GM19452 (cell line): ENCODE measurements at regions not wholly inside any gene's neighbourhood (a gene's known extent, or its start where the extent isn't known, plus 50 kb on each side); places are given as distances from the start of the nearest gene placed in this dataset.

Source experiments
- ATAC-seq: cut with Tn5 transposase; IDR thresholded peaks from one replicate; pipeline ENCODE4 v1.9.1; 2021; ENCODE audit not compliant: unreplicated experiment

GRCh38 chr9:118028225-118028624 is 324.0 kb downstream of the TLR4 start:
- ATAC-seq = no peak

GRCh38 chr9:118029425-118029824 is 325.2 kb downstream of the TLR4 start:
- ATAC-seq = no peak

GRCh38 chr9:118034701-118035100 is 330.5 kb downstream of the TLR4 start:
- ATAC-seq = no peak

GRCh38 chr9:118038713-118039112 is 334.5 kb downstream of the TLR4 start:
- ATAC-seq = no peak

GRCh38 chr9:118058227-118058626 is 354.0 kb downstream of the TLR4 start:
- ATAC-seq = no peak

GRCh38 chr9:118059484-118060278 is 355.5 kb downstream of the TLR4 start:
- ATAC-seq = no peak

GRCh38 chr9:118083161-118083560 is 379.0 kb downstream of the TLR4 start:
- ATAC-seq = no peak

GRCh38 chr9:118088090-118088489 is 383.9 kb downstream of the TLR4 start:
- no peak for ATAC-seq

- ATAC-seq = no peak
These were observed 387.0 kb downstream of the TLR4 start for GRCh38 chr9:118091226-118091625.

- ATAC-seq = no peak
These were observed 387.7 kb downstream of the TLR4 start for GRCh38 chr9:118091711-118092500.

GRCh38 chr9:118094387-118094786 is 390.2 kb downstream of the TLR4 start:
- ATAC-seq = no peak

- ATAC-seq = no peak
These were observed 396.6 kb downstream of the TLR4 start for GRCh38 chr9:118100529-118101419.

GRCh38 chr9:118104363-118104762 is 400.2 kb downstream of the TLR4 start:
- no peak for ATAC-seq

- ATAC-seq = no peak
These were observed 404.8 kb downstream of the TLR4 start for GRCh38 chr9:118108971-118109370.

GRCh38 chr9:118109542-118109941 is 405.3 kb downstream of the TLR4 start:
- ATAC-seq = no peak

GRCh38 chr9:118121361-118121760 is 417.2 kb downstream of the TLR4 start:
- no peak for ATAC-seq

- ATAC-seq = no peak
These were observed 424.1 kb downstream of the TLR4 start for GRCh38 chr9:118128313-118128712.

- no peak for ATAC-seq
These were observed 425.3 kb downstream of the TLR4 start for GRCh38 chr9:118129541-118129940.

- ATAC-seq = no peak
These were observed 444.8 kb downstream of the TLR4 start for GRCh38 chr9:118148990-118149389.

- no peak for ATAC-seq
These were observed 452.6 kb downstream of the TLR4 start for GRCh38 chr9:118156846-118157245.

- ATAC-seq = no peak
These were observed 458.5 kb downstream of the TLR4 start for GRCh38 chr9:118162716-118163115.
